Testis (tissue), 2 donors: ENCODE measurements at regions not wholly inside any gene's neighbourhood (a gene's known extent, or its start where the extent isn't known, plus 50 kb on each side); places are given as distances from the start of the nearest gene placed in this dataset.

ENCODE experiments used
- DNase-seq: peaks from one replicate; pipeline ENCODE4 v3.0.0-alpha.2; 2019
- H3K27ac ChIP-seq, 2 donors: fragments of 200-600 bp; sonication (generic); one replicate each; pipeline ENCODE4 v1.5.1; 2019
- H3K27me3 ChIP-seq: fragments of 200-600 bp; sonication (generic); one replicate; pipeline ENCODE4 v1.5.1; 2019
- H3K36me3 ChIP-seq: fragments of 200-600 bp; sonication (generic); one replicate; pipeline ENCODE4 v1.5.1; 2017; ENCODE audit warnings: low read depth; ENCODE audit errors: missing control alignments
- H3K4me1 ChIP-seq: fragments of 200-600 bp; sonication (generic); one replicate; pipeline ENCODE4 v1.5.1; 2019
- H3K4me3 ChIP-seq, 2 donors: fragments of 200-600 bp; sonication (generic); one replicate each; pipeline ENCODE4 v1.5.1; 2017 to 2019
- H3K9me3 ChIP-seq: fragments of 200-600 bp; sonication (generic); one replicate; pipeline ENCODE4 v1.5.1; 2017
- POLR2A ChIP-seq: fragments of 450-650 bp; IDR thresholded peaks from one replicate; pipeline ENCODE4 v1.6.1; 2017; ENCODE audit warnings: antibody characterized with exemption, mild to moderate bottlenecking, moderate library complexity
- WGBS, 2 donors: methylation state at CpG; one replicate each; pipeline ENCODE4 v1.1.5; 2018; 5-methylcytosine and 5-hydroxymethylcytosine counted together
- intact Hi-C: fragments of 100-400 bp; cut with DNase I; formaldehyde crosslinking; loops from one replicate; pipeline ENCODE4 v1.15.1; 2023; ENCODE audit warnings: low total_unique reads
- TF ChIP-seq, protein P1 (sequence below), 3 experiments: fragments of 450-650 bp in 2 of 3; fragments of 200-600 bp in 1 of 3; sonication (generic) in 1 of 3; IDR thresholded peaks; one replicate each; pipeline ENCODE4 v1.5.1; 2016 to 2019; ENCODE audit warnings: antibody characterized with exemption in 3 of 3, mild to moderate bottlenecking in 2 of 3, moderate library complexity in 1 of 3

DNA sequence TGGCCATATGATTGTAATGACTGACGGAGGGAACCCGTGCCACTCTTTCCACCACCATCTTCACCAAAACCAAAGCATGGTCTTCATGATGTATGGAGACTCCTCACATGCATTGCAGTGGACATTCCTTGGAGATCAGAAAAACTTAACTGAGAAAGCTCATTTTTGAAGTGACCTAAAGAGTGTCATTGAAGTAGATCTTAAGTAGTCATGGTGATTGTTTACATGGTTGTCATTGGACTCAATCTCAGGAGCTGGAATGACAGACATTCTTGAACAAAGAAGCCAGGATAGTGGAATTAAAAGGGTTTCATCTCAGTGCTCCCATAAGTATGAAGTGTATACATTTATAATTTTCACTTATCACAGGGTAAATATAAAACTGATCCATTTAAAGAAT lies 236.7 kb upstream of the IPO5 start:
- H3K4me3 ChIP-seq = no peak overlapping the region
- intact Hi-C loops = no loop called here
- DNase-seq = no peak
- H3K4me1 ChIP-seq = no peaks in the 10 kb centered on the region
- H3K27me3 ChIP-seq = no peaks in the 10 kb centered on the region
- no peaks in the 10 kb centered on the region for H3K36me3 ChIP-seq
- H3K9me3 ChIP-seq = no peaks in the 10 kb centered on the region
- no peak for TF ChIP-seq POLR2A
- TF ChIP-seq, protein P1, sequence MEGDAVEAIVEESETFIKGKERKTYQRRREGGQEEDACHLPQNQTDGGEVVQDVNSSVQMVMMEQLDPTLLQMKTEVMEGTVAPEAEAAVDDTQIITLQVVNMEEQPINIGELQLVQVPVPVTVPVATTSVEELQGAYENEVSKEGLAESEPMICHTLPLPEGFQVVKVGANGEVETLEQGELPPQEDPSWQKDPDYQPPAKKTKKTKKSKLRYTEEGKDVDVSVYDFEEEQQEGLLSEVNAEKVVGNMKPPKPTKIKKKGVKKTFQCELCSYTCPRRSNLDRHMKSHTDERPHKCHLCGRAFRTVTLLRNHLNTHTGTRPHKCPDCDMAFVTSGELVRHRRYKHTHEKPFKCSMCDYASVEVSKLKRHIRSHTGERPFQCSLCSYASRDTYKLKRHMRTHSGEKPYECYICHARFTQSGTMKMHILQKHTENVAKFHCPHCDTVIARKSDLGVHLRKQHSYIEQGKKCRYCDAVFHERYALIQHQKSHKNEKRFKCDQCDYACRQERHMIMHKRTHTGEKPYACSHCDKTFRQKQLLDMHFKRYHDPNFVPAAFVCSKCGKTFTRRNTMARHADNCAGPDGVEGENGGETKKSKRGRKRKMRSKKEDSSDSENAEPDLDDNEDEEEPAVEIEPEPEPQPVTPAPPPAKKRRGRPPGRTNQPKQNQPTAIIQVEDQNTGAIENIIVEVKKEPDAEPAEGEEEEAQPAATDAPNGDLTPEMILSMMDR (IDR thresholded peaks at IDR 0.05) = no peak
- H3K27ac ChIP-seq = no peak overlapping the region
- 66 to 72% methylated on average over 2 of the region's 2 CpGs for WGBS, 2 donors

DNA sequence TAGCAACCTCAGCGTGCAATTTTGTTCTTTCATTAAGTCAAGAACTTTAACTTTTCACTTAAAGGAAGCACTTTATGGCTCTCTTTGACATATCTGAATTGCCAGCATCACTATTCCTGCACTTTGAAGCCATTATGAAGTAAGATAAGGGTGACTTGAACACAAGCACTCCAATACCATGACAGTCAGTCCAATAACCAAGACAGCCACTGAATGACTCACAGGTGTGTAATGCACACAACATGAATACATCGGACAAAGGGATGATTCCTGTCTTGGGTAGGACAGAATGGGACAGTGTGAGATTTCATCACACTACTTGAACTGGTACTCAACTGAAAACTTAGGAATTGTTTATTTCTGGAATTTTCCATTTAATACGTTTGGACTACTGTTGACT lies 233.7 kb upstream of the IPO5 start:
- WGBS, 2 donors = 93 to 94% methylated on average over 3 of the region's 3 CpGs
- no peak for DNase-seq

DNA sequence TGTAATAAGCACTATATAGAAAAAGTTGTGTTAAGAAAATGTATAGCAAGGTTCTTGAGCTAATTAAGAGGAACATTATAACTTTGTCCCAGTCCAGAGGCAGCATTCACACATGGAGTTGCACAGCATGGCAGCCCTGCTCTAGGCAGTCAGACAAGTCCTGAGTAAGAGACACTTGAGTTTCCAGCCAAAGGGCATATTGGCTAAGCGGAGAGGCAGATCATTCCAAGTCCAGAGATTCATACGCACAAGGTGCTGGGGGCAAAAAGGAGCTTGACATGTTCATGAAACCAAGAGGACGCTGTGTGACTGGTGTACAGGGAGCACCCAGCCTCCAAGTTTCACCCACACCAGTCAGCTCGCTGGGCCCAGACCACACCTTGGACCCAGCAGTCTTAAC lies 232.6 kb upstream of the IPO5 start:
- DNase-seq = no peak
- Histone ChIP-seq H3K9me3 (no peaks in the 10 kb centered on the region), H3K4me3 (no peak overlapping the region), H3K27me3 (no peaks in the 10 kb centered on the region), H3K27ac (no peak overlapping the region), H3K4me1 (no peaks in the 10 kb centered on the region), H3K36me3 (no peaks in the 10 kb centered on the region)
- intact Hi-C loops = loop anchor here (10.0 kb wide), 1 partner anchor 566 kb away; no protein-coding TSS in a partner anchor
- TF ChIP-seq POLR2A = no peak
- TF ChIP-seq, protein P1 (IDR thresholded peaks at IDR 0.05) = no peak
- WGBS, 2 donors = 89 to 93% methylated on average over 3 to 4 of the region's 4 CpGs

More for the DNA sequence above, 233.7 kb upstream of the IPO5 start:
- H3K27ac ChIP-seq = no peak overlapping the region
- H3K9me3 ChIP-seq = no peaks in the 10 kb centered on the region
- H3K4me1 ChIP-seq = no peaks in the 10 kb centered on the region
- TF ChIP-seq, protein P1 (IDR thresholded peaks at IDR 0.05) = no peak
- TF ChIP-seq POLR2A = no peak
- intact Hi-C loops = loop anchor here (10.0 kb wide), 1 partner anchor 565 kb away; no protein-coding TSS in a partner anchor
- no peak overlapping the region for H3K4me3 ChIP-seq
- no peaks in the 10 kb centered on the region for H3K27me3 ChIP-seq
- no peaks in the 10 kb centered on the region for H3K36me3 ChIP-seq

DNA sequence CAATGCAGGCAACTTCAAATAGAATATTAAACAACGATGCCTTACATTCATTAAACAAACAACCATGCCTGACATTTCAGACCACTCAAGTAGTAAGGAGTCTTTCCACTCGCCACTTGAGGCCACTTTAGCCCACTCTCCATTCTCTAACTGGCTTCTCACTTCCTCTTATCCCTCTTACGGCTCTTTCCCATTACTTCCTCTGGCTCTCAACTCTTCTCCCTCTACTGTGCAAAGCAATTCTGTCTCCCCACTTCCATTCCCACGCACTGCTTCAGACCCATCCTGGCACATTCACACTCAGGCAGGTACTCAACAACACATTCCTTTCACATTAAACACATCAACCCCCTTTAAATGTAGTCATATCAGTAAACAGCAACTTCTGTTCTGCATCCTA lies 229.8 kb upstream of the IPO5 start:
- Histone ChIP-seq H3K36me3 (no peaks in the 10 kb centered on the region), H3K4me1 (no peaks in the 10 kb centered on the region), H3K27me3 (no peaks in the 10 kb centered on the region), H3K4me3 (no peak overlapping the region), H3K27ac (no peak overlapping the region), H3K9me3 (no peaks in the 10 kb centered on the region)
- intact Hi-C loops = loop anchor here (10.0 kb wide), 1 partner anchor 569 kb away; no protein-coding TSS in a partner anchor
- 85 to 88% methylated on average over 4 of the region's 4 CpGs for WGBS, 2 donors
- DNase-seq = no peak
- no peak for TF ChIP-seq POLR2A
- TF ChIP-seq, protein P1 (IDR thresholded peaks at IDR 0.05) = no peak

DNA sequence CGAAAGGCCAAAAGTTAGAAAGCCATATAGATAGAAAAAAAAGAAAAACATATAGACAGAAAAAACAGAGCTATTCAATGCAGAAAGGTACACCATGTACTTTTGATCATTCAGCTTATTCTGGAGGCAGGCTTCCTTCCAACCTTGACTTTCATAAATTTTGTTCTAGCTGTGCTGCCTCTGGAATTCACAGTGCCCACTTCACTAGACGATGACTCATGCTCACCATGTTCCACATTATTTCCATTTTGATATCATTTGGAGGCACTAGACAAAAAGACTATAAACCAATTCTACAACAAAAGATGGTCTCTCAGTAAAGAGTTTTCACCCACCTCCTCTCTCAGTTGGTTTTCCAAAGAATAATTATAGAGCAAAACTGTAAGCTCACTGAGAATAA lies 229.0 kb upstream of the IPO5 start:
- H3K9me3 ChIP-seq = no peaks in the 10 kb centered on the region
- no peaks in the 10 kb centered on the region for H3K36me3 ChIP-seq
- no peak for DNase-seq
- H3K27ac ChIP-seq = no peak overlapping the region
- no peaks in the 10 kb centered on the region for H3K27me3 ChIP-seq
- TF ChIP-seq POLR2A = no peak
- TF ChIP-seq, protein P1 (IDR thresholded peaks at IDR 0.05) = no peak
- intact Hi-C loops = loop anchor here (10.0 kb wide), 1 partner anchor 570 kb away; no protein-coding TSS in a partner anchor
- WGBS, 2 donors = 69 to 71% methylated on average over 2 of the region's 2 CpGs
- H3K4me1 ChIP-seq = no peaks in the 10 kb centered on the region
- H3K4me3 ChIP-seq = no peak overlapping the region
